ENCODE measurements at regions not wholly inside any gene's neighbourhood (a gene's known extent, or its start where the extent isn't known, plus 50 kb on each side); places are given as distances from the start of the nearest gene placed in this dataset.
"Not testable (repeated sequence)": the region's sequence is repeated elsewhere in the genome, so short reads cannot be mapped to it uniquely, and the experiment has no call there.

- DNase-seq: no peak
Observed at GRCh38 chr1:14265495-14265894, 333.0 kb upstream of the KAZN start.

- DNase-seq: no peak
Observed at GRCh38 chr1:14267991-14268390, 330.5 kb upstream of the KAZN start.

GRCh38 chr1:14270821-14271220, 327.7 kb upstream of the KAZN start:
- no peak for DNase-seq

- DNase-seq: no peak
Observed at GRCh38 chr1:14273811-14274210, 324.7 kb upstream of the KAZN start.

GRCh38 chr1:14279891-14280290, 318.6 kb upstream of the KAZN start:
- not testable (repeated sequence) for DNase-seq

- DNase-seq: peak in 2 of 3 experiments; percentile 48 to 85
Observed at GRCh38 chr1:14280909-14281308, 317.6 kb upstream of the KAZN start.

GRCh38 chr1:14281412-14281811, 317.1 kb upstream of the KAZN start:
- DNase-seq: no peak

GRCh38 chr1:14282707-14283106, 315.8 kb upstream of the KAZN start:
- DNase-seq: no peak

GRCh38 chr1:14285238-14285637, 313.2 kb upstream of the KAZN start:
- DNase-seq: no peak

- DNase-seq: peak in 2 of 3 experiments; percentile 6 to 65
Observed at GRCh38 chr1:14291182-14291581, 307.3 kb upstream of the KAZN start.

GRCh38 chr1:14292520-14292919, 306.0 kb upstream of the KAZN start:
- no peak for DNase-seq

GRCh38 chr1:14294006-14294405, 304.5 kb upstream of the KAZN start:
- DNase-seq: no peak

GRCh38 chr1:14294860-14295536, 303.5 kb upstream of the KAZN start:
- DNase-seq: no peak

- DNase-seq: no peak
Observed at GRCh38 chr1:14296795-14297194, 301.7 kb upstream of the KAZN start.

- DNase-seq: no peak
Observed at GRCh38 chr1:14297356-14297755, 301.1 kb upstream of the KAZN start.

GRCh38 chr1:14298806-14299205, 299.7 kb upstream of the KAZN start:
- no peak for DNase-seq

- DNase-seq: no peak
Observed at GRCh38 chr1:14300991-14301703, 297.3 kb upstream of the KAZN start.

GRCh38 chr1:14301704-14302024, 296.8 kb upstream of the KAZN start:
- no peak for DNase-seq

- no peak for DNase-seq
Observed at GRCh38 chr1:14302025-14302424, 296.5 kb upstream of the KAZN start.

GRCh38 chr1:14303011-14303410, 295.5 kb upstream of the KAZN start:
- DNase-seq: no peak

GRCh38 chr1:14304381-14304865, 294.1 kb upstream of the KAZN start:
- no peak for DNase-seq

- DNase-seq: no peak
Observed at GRCh38 chr1:14308460-14308859, 290.0 kb upstream of the KAZN start.

GRCh38 chr1:14309984-14310383, 288.5 kb upstream of the KAZN start:
- DNase-seq: no peak

- no peak for DNase-seq
Observed at GRCh38 chr1:14310476-14310875, 288.0 kb upstream of the KAZN start.
